Superior temporal gyrus (tissue), 1 donor: ENCODE measurements at regions not wholly inside any gene's neighbourhood (a gene's known extent, or its start where the extent isn't known, plus 50 kb on each side); places are given as distances from the start of the nearest gene placed in this dataset.
"Not testable (repeated sequence)": the region's sequence is repeated elsewhere in the genome, so short reads cannot be mapped to it uniquely, and the experiment has no call there.

Source experiments
- DNase-seq: peaks from one replicate; pipeline ENCODE4 v3.0.0-alpha.2; 2016; ENCODE audit errors: extremely low spot score

GRCh38 chr21:34271189-34271851, 92.5 kb upstream of the KCNE2 start:
- DNase-seq = no peak

- DNase-seq = no peak
Measured at GRCh38 chr21:34272321-34272720, 91.5 kb upstream of the KCNE2 start.

- DNase-seq = no peak
Measured at GRCh38 chr21:34274001-34274400, 89.8 kb upstream of the KCNE2 start.

GRCh38 chr21:34276711-34277425, 86.9 kb upstream of the KCNE2 start:
- no peak for DNase-seq

- no peak for DNase-seq
Measured at GRCh38 chr21:34278451-34278850, 85.4 kb upstream of the KCNE2 start.

GRCh38 chr21:34279285-34279684, 84.5 kb upstream of the KCNE2 start:
- no peak for DNase-seq

- DNase-seq = no peak
Measured at GRCh38 chr21:34279883-34280282, 83.9 kb upstream of the KCNE2 start.

GRCh38 chr21:34280389-34280795, 83.4 kb upstream of the KCNE2 start:
- no peak for DNase-seq

GRCh38 chr21:34280959-34281358, 82.8 kb upstream of the KCNE2 start:
- no peak for DNase-seq

- no peak for DNase-seq
Measured at GRCh38 chr21:34282223-34282622, 81.6 kb upstream of the KCNE2 start.

GRCh38 chr21:34284666-34285065, 79.1 kb upstream of the KCNE2 start:
- no peak for DNase-seq

GRCh38 chr21:34288042-34288441, 75.8 kb upstream of the KCNE2 start:
- DNase-seq = not testable (repeated sequence)

- DNase-seq = no peak
Measured at GRCh38 chr21:34289856-34290255, 74.0 kb upstream of the KCNE2 start.

GRCh38 chr21:34296878-34297277, 66.9 kb upstream of the KCNE2 start:
- no peak for DNase-seq

GRCh38 chr21:34298534-34299167, 65.2 kb upstream of the KCNE2 start:
- DNase-seq = no peak

GRCh38 chr21:34299168-34299539, 64.7 kb upstream of the KCNE2 start:
- DNase-seq = no peak

- no peak for DNase-seq
Measured at GRCh38 chr21:34302521-34302920, 61.3 kb upstream of the KCNE2 start.

GRCh38 chr21:34305605-34306604, 57.9 kb upstream of the KCNE2 start:
- no peak for DNase-seq

- no peak for DNase-seq
Measured at GRCh38 chr21:34307991-34308532, 55.7 kb upstream of the KCNE2 start.

GRCh38 chr21:34311561-34312330, 52.1 kb upstream of the KCNE2 start:
- DNase-seq = no peak

GRCh38 chr21:34313116-34313515, 50.7 kb upstream of the KCNE2 start:
- DNase-seq = no peak
